ENCODE measurements at regions not wholly inside any gene's neighbourhood (a gene's known extent, or its start where the extent isn't known, plus 50 kb on each side); places are given as distances from the start of the nearest gene placed in this dataset.
"Not testable (repeated sequence)": the region's sequence is repeated elsewhere in the genome, so short reads cannot be mapped to it uniquely, and the experiment has no call there.

GRCh38 chr6:137655291-137655690 lies 161.1 kb upstream of the OLIG3 start:
- no peak for DNase-seq (ENCODE audit: low read depth in 2 of 2)

DNA sequence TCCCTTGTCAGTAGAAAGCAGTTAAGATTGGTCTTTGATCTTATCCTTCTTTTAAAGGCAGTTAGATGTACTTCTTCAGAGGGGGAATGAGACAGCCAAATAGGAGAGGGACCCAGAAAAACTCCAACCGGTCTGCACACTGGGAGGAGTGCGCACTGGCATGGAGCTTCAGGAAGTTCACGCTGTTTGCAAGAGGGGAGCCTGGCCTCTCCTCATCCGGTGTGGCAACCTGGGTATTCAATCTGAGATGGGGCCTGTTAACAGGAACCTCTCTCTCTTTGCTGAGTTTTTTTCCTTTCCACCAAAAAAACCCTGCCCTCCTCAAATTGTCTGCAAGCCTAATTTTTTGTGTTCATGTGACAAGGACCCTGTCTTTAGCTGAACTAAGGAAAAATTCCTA lies 162.5 kb upstream of the OLIG3 start:
- no peak for DNase-seq (ENCODE audit: low read depth in 2 of 2)

- DNase-seq (ENCODE audit: low read depth in 2 of 2): no peak
Observed at GRCh38 chr6:137657351-137657911, 163.2 kb upstream of the OLIG3 start.

DNA sequence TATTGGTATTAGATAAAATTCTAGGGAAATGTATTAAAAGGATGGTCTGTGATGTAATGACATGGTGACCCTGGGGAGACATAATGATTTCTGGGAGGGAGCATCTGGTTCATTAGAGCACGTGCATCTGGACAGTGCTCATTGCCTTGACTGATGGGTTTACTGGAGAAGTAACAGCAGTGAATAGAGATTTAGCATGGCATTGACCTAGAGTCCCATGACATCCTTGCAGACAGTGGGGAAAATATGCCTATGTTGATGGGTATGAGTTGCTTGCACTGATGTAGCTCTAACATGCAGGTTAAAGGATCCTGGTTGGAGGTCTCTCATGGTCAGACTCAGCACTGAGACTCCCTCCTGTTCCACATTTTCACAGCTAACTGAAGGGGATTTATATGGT lies 164.1 kb upstream of the OLIG3 start:
- no peak for DNase-seq (ENCODE audit: low read depth in 2 of 2)

DNA sequence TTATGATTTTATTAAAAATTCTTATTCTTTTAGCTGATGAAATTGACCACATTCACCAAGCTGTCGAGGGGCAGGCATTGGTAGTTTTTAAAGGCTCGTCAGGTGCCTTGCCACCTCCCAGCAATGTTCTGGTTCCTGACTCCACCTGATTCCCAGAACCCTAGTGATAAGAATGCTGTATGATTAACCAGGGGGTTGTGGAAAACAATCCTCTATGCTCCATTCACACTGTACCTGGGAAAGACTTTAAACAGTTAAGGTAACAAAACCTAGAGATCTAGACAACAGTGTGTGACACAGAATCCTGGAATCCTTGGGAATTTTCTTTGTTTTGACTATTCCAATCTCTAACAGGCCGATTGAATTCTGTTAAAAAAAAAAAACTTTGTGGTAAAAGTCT lies 165.7 kb upstream of the OLIG3 start:
- DNase-seq (ENCODE audit: low read depth in 2 of 2): no peak

DNA sequence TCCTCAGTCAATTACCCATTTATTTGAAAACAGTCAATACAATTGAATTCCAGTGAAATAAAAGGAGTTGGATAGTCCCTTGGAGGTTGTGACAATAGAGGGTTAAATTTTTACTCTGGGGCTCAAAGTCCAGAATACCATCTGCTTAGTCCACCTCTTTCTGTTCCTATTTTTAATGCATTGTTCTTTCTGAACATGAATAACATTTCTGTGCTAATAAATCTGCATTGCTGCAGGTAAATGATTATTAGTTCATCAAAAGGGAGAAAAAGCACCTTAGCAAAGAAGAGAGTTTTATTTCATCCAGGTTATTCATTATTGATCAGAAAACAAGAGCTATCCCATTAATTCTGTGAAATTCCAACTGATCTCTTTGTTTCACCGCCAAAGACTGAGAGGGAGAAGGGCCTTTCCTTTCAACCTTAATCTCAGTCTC lies 166.1 kb upstream of the OLIG3 start:
- DNase-seq (ENCODE audit: low read depth in 2 of 2): no peak

DNA sequence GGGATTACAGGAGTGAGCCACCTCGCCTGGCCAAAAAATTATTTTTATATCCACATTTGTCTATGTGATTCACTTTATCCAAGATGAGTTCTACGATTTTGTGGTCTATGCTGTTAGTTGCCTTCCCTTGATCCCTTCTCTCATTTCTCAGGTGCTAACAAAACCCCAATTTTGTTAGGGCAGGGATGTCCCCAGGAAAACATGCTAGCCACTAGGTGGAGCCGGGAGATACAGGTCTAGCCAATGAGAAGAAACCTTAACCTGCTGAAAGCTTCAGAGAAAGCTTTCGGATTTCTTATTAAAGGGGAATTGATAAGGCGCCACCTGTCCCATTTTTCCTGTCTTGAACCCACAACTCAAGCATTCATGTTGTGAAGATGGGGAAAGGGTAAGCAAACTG lies 167.4 kb upstream of the OLIG3 start:
- peak in 1 of 2 donors; percentile 43 for DNase-seq (ENCODE audit: low read depth in 2 of 2)

DNA sequence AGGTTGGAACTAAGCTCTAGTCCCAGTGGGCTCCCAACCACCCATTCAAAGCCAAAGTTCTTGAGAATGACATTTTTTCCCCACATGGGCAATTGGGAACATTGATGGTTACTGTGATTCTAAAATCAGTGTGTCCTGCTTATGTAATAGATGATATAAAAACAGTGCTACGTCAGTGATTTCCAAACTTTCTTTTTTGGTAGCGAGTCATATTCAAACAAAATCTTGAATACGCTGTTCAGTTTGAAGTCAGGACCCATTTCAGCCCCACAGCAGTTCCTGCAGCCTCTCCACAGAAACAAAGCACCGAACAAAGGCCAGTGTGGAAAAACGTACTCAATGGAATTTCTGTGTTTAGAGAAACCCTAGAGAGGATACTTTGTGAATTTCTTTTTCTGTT lies 170.0 kb upstream of the OLIG3 start:
- DNase-seq (ENCODE audit: low read depth in 2 of 2): no peak

- no peak for DNase-seq (ENCODE audit: low read depth in 2 of 2)
Observed at GRCh38 chr6:137665342-137665934, 171.2 kb upstream of the OLIG3 start.

GRCh38 chr6:137666202-137666774 lies 172.1 kb upstream of the OLIG3 start:
- no peak for DNase-seq (ENCODE audit: low read depth in 2 of 2)

DNA sequence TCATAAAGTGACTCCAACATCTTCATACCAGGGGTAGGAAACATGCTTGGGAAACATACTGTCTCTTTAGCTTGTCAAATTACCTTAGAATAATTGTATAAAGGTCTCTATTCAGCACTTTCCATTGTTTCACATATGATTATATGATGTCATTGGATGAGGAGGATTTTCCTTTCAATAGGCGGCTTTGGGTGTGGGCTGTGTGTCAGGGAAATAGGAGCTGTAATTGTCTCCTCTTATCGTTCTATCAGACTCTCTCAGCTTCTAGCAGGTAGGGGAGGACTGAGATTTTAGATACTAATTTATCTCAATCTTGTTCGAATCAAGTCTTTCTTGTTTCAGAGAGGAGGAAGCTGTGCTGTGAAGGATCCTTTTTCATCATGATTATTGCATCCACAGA lies 179.4 kb upstream of the OLIG3 start:
- DNase-seq (ENCODE audit: low read depth in 2 of 2): no peak

DNA sequence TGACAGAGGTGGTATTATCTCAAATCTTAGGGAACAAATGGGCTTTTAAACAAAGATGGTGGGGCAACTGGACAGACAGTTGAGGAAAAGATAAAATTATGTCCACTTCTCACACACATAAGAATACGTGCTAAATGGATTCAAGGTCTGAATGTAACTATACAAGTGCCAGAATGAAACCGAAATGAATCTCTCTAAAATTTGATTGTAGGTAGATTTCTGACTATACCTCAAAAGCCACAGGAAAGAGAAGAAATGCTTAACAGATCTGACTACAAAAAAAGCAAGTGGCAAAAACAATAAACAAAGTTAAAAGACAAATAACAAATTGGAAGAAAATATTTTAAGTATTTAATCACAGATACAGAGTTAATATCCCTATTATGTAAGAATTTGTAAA lies 182.7 kb upstream of the OLIG3 start:
- DNase-seq (ENCODE audit: low read depth in 2 of 2): no peak

DNA sequence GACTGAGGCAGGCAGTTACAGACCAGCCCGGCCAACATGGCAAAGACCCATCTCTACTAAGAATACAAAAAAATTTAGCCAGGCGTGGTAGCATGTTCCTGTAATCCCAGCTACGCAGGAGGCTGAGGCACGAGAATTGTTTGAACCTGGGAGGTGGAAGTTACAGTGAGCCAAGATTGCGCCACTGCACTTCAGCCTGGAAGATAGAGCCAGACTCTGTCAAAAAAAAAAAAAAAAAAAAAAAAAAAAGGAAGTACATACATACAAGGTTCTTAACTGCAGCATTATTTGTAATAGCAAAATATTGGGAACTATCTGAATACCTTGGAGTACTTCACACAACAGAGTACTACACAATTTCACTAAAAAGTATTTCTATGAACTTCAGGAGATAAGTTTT lies 183.5 kb upstream of the OLIG3 start:
- no peak for DNase-seq (ENCODE audit: low read depth in 2 of 2)

DNA sequence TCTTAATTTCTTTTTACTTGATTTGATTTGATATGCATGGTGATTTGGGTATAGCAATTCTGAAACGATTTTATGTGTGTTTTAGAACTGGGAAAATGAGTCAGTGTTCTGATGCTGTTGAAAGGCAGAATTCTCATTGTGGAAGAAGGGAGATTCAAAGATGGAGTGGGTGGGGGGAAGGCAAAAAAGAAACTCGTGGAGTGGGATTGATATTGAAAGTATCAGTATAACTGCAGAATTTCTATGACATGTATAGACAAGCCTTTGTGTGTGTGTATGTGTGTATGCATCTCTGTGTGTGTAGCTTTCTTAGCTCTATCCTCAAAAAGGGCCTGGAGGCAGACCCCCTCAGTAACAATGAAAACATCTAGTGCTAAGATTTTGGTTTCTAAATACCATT lies 184.3 kb upstream of the OLIG3 start:
- no peak for DNase-seq (ENCODE audit: low read depth in 2 of 2)

GRCh38 chr6:137680705-137681346 lies 186.2 kb upstream of the TNFAIP3 start:
- no peak for DNase-seq (ENCODE audit: low read depth in 2 of 2)

GRCh38 chr6:137681445-137682009 lies 185.5 kb upstream of the TNFAIP3 start:
- no peak for DNase-seq (ENCODE audit: low read depth in 2 of 2)

GRCh38 chr6:137682658-137683057 lies 184.4 kb upstream of the TNFAIP3 start:
- DNase-seq (ENCODE audit: low read depth in 2 of 2): not testable (repeated sequence)

- DNase-seq (ENCODE audit: low read depth in 2 of 2): no peak
Observed at GRCh38 chr6:137683916-137684315, 183.1 kb upstream of the TNFAIP3 start.

GRCh38 chr6:137685798-137686375 lies 181.2 kb upstream of the TNFAIP3 start:
- no peak for DNase-seq (ENCODE audit: low read depth in 2 of 2)

DNA sequence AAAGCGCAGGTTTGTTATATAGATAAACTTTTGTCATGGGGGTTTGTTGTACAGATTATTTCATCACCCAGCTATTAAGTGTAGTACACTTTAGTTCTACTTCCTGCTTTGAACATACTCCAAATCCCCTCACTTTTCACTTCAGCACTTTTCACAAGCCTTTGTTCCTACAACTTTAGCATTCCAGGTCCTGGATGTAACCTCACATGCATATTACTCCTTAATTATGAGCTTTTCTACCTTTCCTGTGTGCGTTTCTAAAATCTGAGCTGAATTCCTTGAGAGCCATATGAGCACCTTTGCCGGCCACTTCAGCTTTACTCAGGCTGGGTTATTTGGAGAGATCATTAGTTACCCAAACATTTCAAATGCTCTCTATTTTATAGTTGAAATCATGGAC lies 179.2 kb upstream of the TNFAIP3 start:
- no peak for DNase-seq (ENCODE audit: low read depth in 2 of 2)

DNA sequence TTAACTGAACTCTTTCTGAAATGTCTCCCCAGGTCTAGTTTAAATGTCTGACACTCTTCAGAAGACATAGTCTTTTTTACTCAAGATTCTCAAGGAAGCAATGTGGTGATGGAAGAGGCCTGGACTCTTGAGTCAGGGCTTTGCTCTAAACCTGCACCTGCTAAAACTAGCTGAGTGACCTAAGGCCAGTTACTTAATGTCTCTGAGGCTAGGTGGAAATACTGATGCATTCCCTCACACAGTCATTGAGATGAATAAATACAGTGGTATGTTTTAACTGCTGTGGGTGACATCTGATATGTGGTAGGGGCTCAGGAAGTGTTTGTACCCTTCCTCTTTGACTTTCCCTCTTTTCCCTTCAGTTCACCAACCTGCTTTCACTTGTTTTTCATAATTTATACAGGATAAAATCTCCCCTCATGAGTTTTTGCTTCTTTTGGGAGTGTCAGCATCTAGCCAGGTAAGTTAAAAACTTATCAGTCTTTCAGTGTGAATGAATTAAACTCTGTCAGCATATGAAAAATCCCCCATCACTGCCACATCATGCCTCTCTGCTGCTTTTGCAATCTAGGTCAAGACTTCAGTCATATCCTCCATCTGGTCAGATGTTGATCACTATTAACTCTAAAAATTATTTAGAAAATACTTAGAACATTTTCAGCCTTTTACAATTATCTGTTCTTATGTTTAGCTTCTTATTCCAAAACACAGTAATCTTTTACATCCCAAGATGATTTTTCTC lies 178.7 kb upstream of the TNFAIP3 start:
- no peak for DNase-seq (ENCODE audit: low read depth in 2 of 2)

DNA sequence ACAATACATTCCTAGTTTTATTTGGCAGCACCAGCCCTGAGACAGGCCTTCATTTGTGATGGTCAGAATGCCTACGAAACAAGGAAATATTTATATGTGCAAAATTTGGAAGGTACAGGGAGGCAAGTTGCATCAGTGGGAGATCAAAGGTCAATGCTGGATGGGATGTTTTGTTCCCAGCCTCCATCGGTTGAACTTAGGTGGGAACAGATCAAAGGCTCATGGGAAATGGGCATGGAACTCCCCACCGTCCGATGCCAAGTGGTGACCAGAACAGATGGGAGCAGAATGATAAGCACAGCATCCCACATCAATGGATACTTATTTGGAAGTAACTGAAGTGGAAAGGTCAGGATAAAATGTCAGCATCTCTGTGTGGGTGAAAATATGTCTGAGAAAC lies 177.7 kb upstream of the TNFAIP3 start:
- DNase-seq (ENCODE audit: low read depth in 2 of 2): no peak
